ENCODE measurements at regions not wholly inside any gene's neighbourhood (a gene's known extent, or its start where the extent isn't known, plus 50 kb on each side); places are given as distances from the start of the nearest gene placed in this dataset.
"Not testable (repeated sequence)": the region's sequence is repeated elsewhere in the genome, so short reads cannot be mapped to it uniquely, and the experiment has no call there.

- POLR2A ChIA-PET; H3K4me1 ChIP-seq; H3K9me3 ChIP-seq; FAIRE-seq; DNase-seq (ENCODE audit: low read depth in 1 of 2, low spot score in 1 of 2): not testable (repeated sequence)
- Histone ChIP-seq H3K4me3 (peak overlapping the region; percentile 45), H3K27ac (peak overlapping the region; percentile 33 to 65; a peak in 3 of 6 replicates), H3K4me2 (peak overlapping the region; percentile 89)
- WGBS (ENCODE audit: missing lambda C conversion rate) = 5% methylated on average over 4 of the region's 81 CpGs
- CTCF ChIA-PET = interaction anchor here (0.6 to 0.7 kb wide), 2 partner anchors 67 to 441 kb away, joined by 3 to 5 read pairs; no protein-coding TSS in a partner anchor
- peak; percentile 90 to 99 for ATAC-seq
Measured at GRCh38 chr12:8390001-8390777, 65.6 kb upstream of the CLEC6A start.

- peak in 1 of 2 experiments; percentile 56 for DNase-seq (ENCODE audit: low read depth in 1 of 2, low spot score in 1 of 2)
- H3K9me3 ChIP-seq, POLR2A ChIA-PET, FAIRE-seq, H3K4me1 ChIP-seq: not testable (repeated sequence)
- CTCF ChIA-PET = interaction anchor here (0.7 kb wide), 3 partner anchors 64 to 351 kb away, joined by 3 to 4 read pairs (median 3); no protein-coding TSS in a partner anchor
- TF ChIP-seq CTCF (IDR thresholded peaks at IDR 0.05) = peak; percentile 69
- peak; percentile 25 to 58; a peak in 4 of 5 replicates for TF ChIP-seq RAD21 (conservative IDR thresholded peaks at IDR 0.05 in 1 of 2, IDR thresholded peaks at IDR 0.05 in 1 of 2)
- TF ChIP-seq SMC3 (IDR thresholded peaks at IDR 0.05) = peak; percentile 39; the same call in 1 of the 3 replicates
- H3K27ac ChIP-seq = peak overlapping the region; percentile 25 to 81; a peak in 4 of 6 replicates
- H3K4me2 ChIP-seq = peak overlapping the region; percentile 82
- WGBS (ENCODE audit: missing lambda C conversion rate) = 0% methylated on average over 7 of the region's 79 CpGs
- H3K4me3 ChIP-seq = peak overlapping the region; percentile 45
- ATAC-seq = peak; percentile 97 to 99
Measured at GRCh38 chr12:8396225-8397071, 59.3 kb upstream of the CLEC6A start.

GRCh38 chr12:8397378-8397777, 58.4 kb upstream of the CLEC6A start:
- H3K27ac ChIP-seq; H3K9me3 ChIP-seq; FAIRE-seq; CTCF ChIA-PET; H3K4me2 ChIP-seq; H3K4me1 ChIP-seq; DNase-seq (ENCODE audit: low read depth in 1 of 2, low spot score in 1 of 2); H3K4me3 ChIP-seq; POLR2A ChIA-PET; ATAC-seq: not testable (repeated sequence)
- WGBS (ENCODE audit: missing lambda C conversion rate) = 42% methylated on average over 7 of the region's 7 CpGs

GRCh38 chr12:8399496-8400034, 56.2 kb upstream of the CLEC6A start:
- H3K4me1 ChIP-seq; POLR2A ChIA-PET; CTCF ChIA-PET; H3K4me2 ChIP-seq; H3K4me3 ChIP-seq; H3K9me3 ChIP-seq; DNase-seq (ENCODE audit: low read depth in 1 of 2, low spot score in 1 of 2); ATAC-seq; H3K27ac ChIP-seq; FAIRE-seq: not testable (repeated sequence)
- WGBS (ENCODE audit: missing lambda C conversion rate) = 24% methylated on average over 13 of the region's 13 CpGs

- ChIA-PET CTCF (interaction anchor here (0.6 kb wide), 2 partner anchors 35 to 314 kb away, joined by 3 read pairs; no protein-coding TSS in a partner anchor), POLR2A (interaction anchor here (0.7 kb wide), 1 partner anchor 160 kb away, joined by 5 read pairs; no protein-coding TSS in a partner anchor)
- H3K4me2 ChIP-seq; H3K4me3 ChIP-seq; H3K4me1 ChIP-seq; H3K9me3 ChIP-seq; FAIRE-seq; H3K27ac ChIP-seq; DNase-seq (ENCODE audit: low read depth in 1 of 2, low spot score in 1 of 2); ATAC-seq: not testable (repeated sequence)
- 65% methylated on average over 6 of the region's 6 CpGs for WGBS (ENCODE audit: missing lambda C conversion rate)
Measured at GRCh38 chr12:8403834-8404233, 51.9 kb upstream of the CLEC6A start.

- POLR2A ChIA-PET = interaction anchor here (0.7 kb wide), 1 partner anchor 161 kb away, joined by 5 read pairs; no protein-coding TSS in a partner anchor
- CTCF ChIA-PET; H3K4me2 ChIP-seq; FAIRE-seq; H3K9me3 ChIP-seq; H3K27ac ChIP-seq; DNase-seq (ENCODE audit: low read depth in 1 of 2, low spot score in 1 of 2); ATAC-seq; H3K4me3 ChIP-seq; H3K4me1 ChIP-seq: not testable (repeated sequence)
- WGBS (ENCODE audit: missing lambda C conversion rate) = 81% methylated on average over 13 of the region's 26 CpGs
Measured at GRCh38 chr12:8404341-8404740, 51.4 kb upstream of the CLEC6A start.

Small RNA genes in the stretch of these regions (small RNA-seq; reads per million reads assigned to genes)
- gene AC092745.3 = 0 reads per million in 6 experiments
